WTC11 (cell line): ENCODE measurements at regions not wholly inside any gene's neighbourhood (a gene's known extent, or its start where the extent isn't known, plus 50 kb on each side); places are given as distances from the start of the nearest gene placed in this dataset.

Experiments used
- ATAC-seq: fragments of 200-7000 bp; cut with Tn5 transposase; 2 replicates; pipeline ENCODE4 v1.10.0; 2021; ENCODE audit warnings: mild to moderate bottlenecking, moderate library complexity
- CTCF ChIA-PET: fragments of 300-600 bp; sonication (Branson Sonifier 250); formaldehyde crosslinking; loops from one replicate; lab custom pipeline; 2021; ENCODE audit warnings: antibody characterized with exemption; lab: Charles Lee
- POLR2A ChIA-PET: fragments of 350-600 bp; sonication (Branson Sonifier 250); formaldehyde crosslinking; loops from one replicate; lab custom pipeline; 2021; ENCODE audit warnings: antibody characterized with exemption; lab: Charles Lee
- DNase-seq: peaks from one replicate; pipeline ENCODE4 v3.0.0; 2021; ENCODE audit warnings: low spot score
- H3K27ac Mint-ChIP-seq: 2 replicates; pipeline ENCODE4 v1.8.0; 2021; ENCODE audit warnings: mixed read lengths
- H3K27me3 Mint-ChIP-seq: 2 replicates; pipeline ENCODE4 v1.8.0; 2021; ENCODE audit warnings: low read depth, mild to moderate bottlenecking, moderate library complexity, mixed read lengths
- H3K36me3 Mint-ChIP-seq: 2 replicates; pipeline ENCODE4 v1.8.0; 2021; ENCODE audit warnings: mixed read lengths
- H3K4me1 Mint-ChIP-seq: 2 replicates; pipeline ENCODE4 v1.8.0; 2022; ENCODE audit warnings: mixed read lengths
- H3K4me3 Mint-ChIP-seq: 2 replicates; pipeline ENCODE4 v1.8.0; 2021; ENCODE audit warnings: mild to moderate bottlenecking, moderate library complexity, mixed read lengths
- H3K9me3 Mint-ChIP-seq: 2 replicates; pipeline ENCODE4 v1.8.0; 2021; ENCODE audit warnings: mixed read lengths
- AFF4 ChIP-seq: sonication (generic); formaldehyde crosslinking; IDR thresholded peaks from 2 replicates; pipeline ENCODE4 v1.8.1; 2023; ENCODE audit warnings: mild to moderate bottlenecking, missing genetic modification reagents, borderline replicate concordance
- AR ChIP-seq: fragments of 250-450 bp; sonication (Bioruptor Pico); IDR thresholded peaks from 2 replicates; pipeline ENCODE4 v1.9.0; 2021; ENCODE audit warnings: mild to moderate bottlenecking
- CREM ChIP-seq: sonication (generic); formaldehyde crosslinking; IDR thresholded peaks from 2 replicates; pipeline ENCODE4 v1.8.1; 2022; ENCODE audit warnings: mild to moderate bottlenecking, missing genetic modification reagents, moderate library complexity
- E2F1 ChIP-seq: sonication (generic); formaldehyde crosslinking; IDR thresholded peaks from 2 replicates; pipeline ENCODE4 v1.8.0; 2022; ENCODE audit warnings: mild to moderate bottlenecking, missing genetic modification reagents
- ELF4 ChIP-seq: sonication (generic); formaldehyde crosslinking; IDR thresholded peaks from 2 replicates; pipeline ENCODE4 v1.8.1; 2022; ENCODE audit warnings: low read depth, mild to moderate bottlenecking, moderate library complexity, missing genetic modification reagents
- MAX ChIP-seq: sonication (generic); formaldehyde crosslinking; IDR thresholded peaks from 2 replicates; pipeline ENCODE4 v1.8.0; 2022; ENCODE audit warnings: mild to moderate bottlenecking, missing genetic modification reagents
- NR2C2 ChIP-seq: sonication (generic); formaldehyde crosslinking; IDR thresholded peaks from 2 replicates; pipeline ENCODE4 v1.8.0; 2022; ENCODE audit warnings: mild to moderate bottlenecking, missing genetic modification reagents
- PRRX2 ChIP-seq: fragments of 250-450 bp; sonication (Bioruptor Pico); IDR thresholded peaks from 2 replicates; pipeline ENCODE4 v1.8.0; 2021; ENCODE audit warnings: mild to moderate bottlenecking
- SMAD4 ChIP-seq: sonication (generic); formaldehyde crosslinking; IDR thresholded peaks from 2 replicates; pipeline ENCODE4 v1.8.0; 2022; ENCODE audit warnings: mild to moderate bottlenecking, missing genetic modification reagents
- ZBTB21 ChIP-seq: sonication (generic); formaldehyde crosslinking; IDR thresholded peaks from 2 replicates; pipeline ENCODE4 v1.8.1; 2023; ENCODE audit warnings: mild to moderate bottlenecking, missing genetic modification reagents, borderline replicate concordance
- ZBTB43 ChIP-seq: sonication (generic); formaldehyde crosslinking; IDR thresholded peaks from 2 replicates; pipeline ENCODE4 v1.8.1; 2023; ENCODE audit warnings: mild to moderate bottlenecking, missing genetic modification reagents
- ZNF317 ChIP-seq: sonication (generic); formaldehyde crosslinking; IDR thresholded peaks from 2 replicates; pipeline ENCODE4 v1.8.1; 2023; ENCODE audit warnings: low read depth, mild to moderate bottlenecking, moderate library complexity, missing genetic modification reagents, borderline replicate concordance
- ZNF416 ChIP-seq: fragments of 250-450 bp; sonication (Bioruptor Pico); IDR thresholded peaks from 2 replicates; pipeline ENCODE4 v1.9.0; 2021; ENCODE audit warnings: mild to moderate bottlenecking, inconsistent platforms
- ZNF423 ChIP-seq: fragments of 250-450 bp; sonication (Bioruptor Pico); IDR thresholded peaks from 2 replicates; pipeline ENCODE4 v2.1.2; 2022; ENCODE audit warnings: mild to moderate bottlenecking, moderate library complexity

- POLR2A ChIA-PET, result no interaction called here
- ATAC-seq (no peak), DNase-seq (no peak)
- H3K9me3 Mint-ChIP-seq, result no peaks in the 10 kb centered on the region; the same call in 1 of the 2 replicates
- H3K27me3 Mint-ChIP-seq, result no peaks in the 10 kb centered on the region
- H3K27ac Mint-ChIP-seq, result peak overlapping the region; percentile 47; the same call in 1 of the 2 replicates
- peaks cover 53% of the 10 kb centered on the region for H3K4me1 Mint-ChIP-seq
- no peak for TF ChIP-seq NR2C2
- no peak for TF ChIP-seq PRRX2 (CRISPR knock-in tag)
- no peak for TF ChIP-seq E2F1 (CRISPR knock-in tag)
- TF ChIP-seq AR (CRISPR knock-in tag), result no peak
- no peak for TF ChIP-seq ZNF416
- no peak for TF ChIP-seq CREM (CRISPR knock-in tag)
- TF ChIP-seq ZBTB43, result no peak
- TF ChIP-seq ZNF423 (CRISPR knock-in tag), result no peak
- TF ChIP-seq MAX (CRISPR knock-in tag), result no peak
- no peak for TF ChIP-seq ELF4
- no peaks in the 10 kb centered on the region for H3K36me3 Mint-ChIP-seq
- H3K4me3 Mint-ChIP-seq, result no peak overlapping the region
- CTCF ChIA-PET, result no interaction called here
Observed at GRCh38 chr2:52035391-52035790, 1003.5 kb upstream of the NRXN1 start.

GRCh38 chr2:52034706-52035105 lies 1002.8 kb upstream of the NRXN1 start:
- CTCF ChIA-PET, result interaction anchor here (0.5 kb wide), 1 partner anchor 237 kb away, joined by 3 read pairs; no protein-coding TSS in a partner anchor
- peak; percentile 71 for ATAC-seq
- peak overlapping the region; percentile 13; the same call in 1 of the 2 replicates for H3K27ac Mint-ChIP-seq

More at GRCh38 chr2:52034706-52035105, 1002.8 kb upstream of the NRXN1 start:
- no peaks in the 10 kb centered on the region; the same call in 1 of the 2 replicates for H3K9me3 Mint-ChIP-seq
- peak overlapping the region; percentile 14 for H3K4me3 Mint-ChIP-seq
- DNase-seq, result no peak
- no peak for TF ChIP-seq ZBTB21 (CRISPR knock-in tag)
- no peak for TF ChIP-seq ZNF317 (CRISPR knock-in tag)
- TF ChIP-seq AFF4 (CRISPR knock-in tag), result no peak
- no peak for TF ChIP-seq SMAD4 (CRISPR knock-in tag)
- no peaks in the 10 kb centered on the region for H3K36me3 Mint-ChIP-seq
- H3K27me3 Mint-ChIP-seq, result no peaks in the 10 kb centered on the region
- peaks cover 53% of the 10 kb centered on the region for H3K4me1 Mint-ChIP-seq
- POLR2A ChIA-PET, result no interaction called here
